Endothelial cell of umbilical vein (primary cell): ENCODE measurements at regions not wholly inside any gene's neighbourhood (a gene's known extent, or its start where the extent isn't known, plus 50 kb on each side); places are given as distances from the start of the nearest gene placed in this dataset.

Experiments
- BruUV-seq: library from RNA; stranded (reverse); fragments of 400-500 nt; replicated peaks from 2 replicates; lab custom pipeline; 2021; lab: Mats Ljungman, UMichigan
- CTCF ChIA-PET: fragments of 300-600, 350-600 bp; sonication (Branson Sonifier 250); formaldehyde crosslinking; loops from one replicate; lab custom pipeline; 2021; ENCODE audit warnings: antibody characterized with exemption, inconsistent platforms; lab: Charles Lee
- POLR2A ChIA-PET: fragments of 300-600, 350-600 bp; sonication (Branson Sonifier 250); formaldehyde crosslinking; loops from one replicate; lab custom pipeline; 2021; ENCODE audit warnings: antibody characterized with exemption, inconsistent platforms; lab: Charles Lee
- DNase-seq: peaks from one replicate; pipeline ENCODE4 v3.0.0-alpha.2; 2011; ENCODE audit warnings: low read depth, low spot score
- FAIRE-seq: peaks from 2 replicates; lab custom pipeline; 2011; peaks lifted over from hg19 to GRCh38; lab: Jason Lieb, UNC
- H2AFZ ChIP-seq: 2 replicates; pipeline ENCODE4 v1.6.0; 2012; ENCODE audit warnings: low read depth, low read length, control low read depth, inconsistent platforms
- H3K27ac ChIP-seq: 2 replicates; pipeline ENCODE4 v1.5.1; 2011; ENCODE audit warnings: low read depth, mild to moderate bottlenecking, control low read depth, low read length, moderate library complexity; ENCODE audit not compliant: insufficient read depth
- H3K27me3 ChIP-seq, 2 experiments: 2 replicates each; pipeline versions ENCODE4 v1.6.0 to v1.6.1; 2011; ENCODE audit warnings: low read length in 2 of 2, mixed read lengths in 1 of 2; ENCODE audit not compliant: control insufficient read depth in 2 of 2, insufficient read depth in 2 of 2
- H3K36me3 ChIP-seq, 2 experiments: 2 replicates in 1 of 2; 3 replicates in 1 of 2; pipeline ENCODE4 v1.5.1; 2011; ENCODE audit warnings: low read length in 2 of 2, mild to moderate bottlenecking in 1 of 2, moderate library complexity in 1 of 2; ENCODE audit not compliant: control insufficient read depth in 2 of 2, insufficient read depth in 2 of 2; ENCODE audit errors: extremely low read depth in 1 of 2
- H3K4me1 ChIP-seq: 3 replicates; pipeline ENCODE4 v1.5.1; 2011; ENCODE audit warnings: mild to moderate bottlenecking, low read length; ENCODE audit not compliant: control insufficient read depth, insufficient read depth; ENCODE audit errors: extremely low read depth
- H3K4me2 ChIP-seq: 2 replicates; pipeline ENCODE4 v1.6.1; 2011; ENCODE audit warnings: low read length, control low read depth, mixed read lengths; ENCODE audit not compliant: insufficient read depth
- H3K4me3 ChIP-seq, 3 experiments: fragments of 200-600 bp in 1 of 3; sonication (generic), shearing (Covaris generic) in 1 of 3; replicated peaks in 1 of 3; 2 replicates each; pipeline ENCODE4 v1.5.1; 2011 to 2016; ENCODE audit warnings: control low read depth in 3 of 3, low read length in 3 of 3, mild to moderate bottlenecking in 2 of 3, inconsistent platforms in 1 of 3, low read depth in 1 of 3, moderate library complexity in 1 of 3; ENCODE audit not compliant: insufficient read depth in 1 of 3
- H3K79me2 ChIP-seq: 2 replicates; pipeline ENCODE4 v1.6.0; 2012; ENCODE audit warnings: low read length, inconsistent platforms; ENCODE audit not compliant: control insufficient read depth, insufficient read depth
- H3K9ac ChIP-seq: replicated peaks from 2 replicates; pipeline ENCODE3; 2011; ENCODE audit warnings: low read length, control low read depth; ENCODE audit not compliant: insufficient read depth; ENCODE audit errors: extremely low read depth
- H3K9me1 ChIP-seq: replicated peaks from 3 replicates; pipeline ENCODE4 v1.6.0; 2011; ENCODE audit warnings: mild to moderate bottlenecking, low read length; ENCODE audit not compliant: control insufficient read depth, insufficient read depth; ENCODE audit errors: extremely low read depth
- H3K9me3 ChIP-seq: replicated peaks from 2 replicates; pipeline ENCODE4 v1.5.1; 2012; ENCODE audit warnings: low read length, inconsistent platforms; ENCODE audit not compliant: control insufficient read depth, insufficient read depth
- H4K20me1 ChIP-seq: replicated peaks from 2 replicates; pipeline ENCODE3; 2011; ENCODE audit warnings: mild to moderate bottlenecking, low read length; ENCODE audit not compliant: control insufficient read depth, insufficient read depth; ENCODE audit errors: extremely low read depth
- CTCF ChIP-seq, 2 donors: IDR thresholded peaks; 1 replicate in 1 of 2; 2 replicates in 1 of 2; pipeline ENCODE4 v1.5.1; 2011; ENCODE audit warnings: low read length in 2 of 2, mild to moderate bottlenecking in 2 of 2, moderate library complexity in 2 of 2, control low read depth in 1 of 2, inconsistent platforms in 1 of 2, low read depth in 1 of 2; ENCODE audit not compliant: insufficient read depth in 1 of 2; ENCODE audit errors: extremely low read depth in 1 of 2
- EZH2 ChIP-seq: IDR thresholded peaks from 2 replicates; pipeline ENCODE4 v1.6.1; 2012; ENCODE audit warnings: borderline replicate concordance, low read depth, mild to moderate bottlenecking, moderate library complexity, low read length, inconsistent platforms; ENCODE audit not compliant: severe bottlenecking
- FOS ChIP-seq: IDR thresholded peaks from 2 replicates; pipeline ENCODE4 v1.6.1; 2011; ENCODE audit warnings: mild to moderate bottlenecking, low read length, moderate library complexity, borderline replicate concordance; ENCODE audit not compliant: insufficient read depth
- GATA2 ChIP-seq: IDR thresholded peaks from 2 replicates; pipeline ENCODE4 v1.7.0; 2011; ENCODE audit warnings: low read depth, mild to moderate bottlenecking, moderate library complexity, mixed read lengths, low read length; ENCODE audit not compliant: insufficient read length, insufficient read depth
- JUN ChIP-seq: IDR thresholded peaks from 2 replicates; pipeline ENCODE4 v1.6.1; 2011; ENCODE audit warnings: borderline replicate concordance, low read depth; ENCODE audit not compliant: insufficient read length, insufficient read depth
- MAX ChIP-seq: IDR thresholded peaks from 2 replicates; pipeline ENCODE4 v1.6.1; 2011; ENCODE audit not compliant: insufficient read depth, insufficient read length
- MYC ChIP-seq: IDR thresholded peaks from one replicate; pipeline ENCODE4 v1.6.1; 2011; ENCODE audit warnings: mild to moderate bottlenecking, low read depth, low read length
- POLR2A ChIP-seq: IDR thresholded peaks from 2 replicates; pipeline ENCODE4 v1.6.1; 2012; ENCODE audit warnings: low read depth, mild to moderate bottlenecking, control low read depth, low read length
- POLR2AphosphoS5 ChIP-seq: IDR thresholded peaks from 2 replicates; pipeline ENCODE4 v1.6.1; 2012; ENCODE audit warnings: low read depth, mild to moderate bottlenecking, control low read depth, low read length, moderate library complexity; ENCODE audit not compliant: insufficient read depth
- dilution Hi-C: fragments of 300-500 bp; cut with MboI; formaldehyde crosslinking; loops from one replicate; pipeline ENCODE4 v1.15.0; 2019; ENCODE audit warnings: low sequenced_read_pairs; ENCODE audit not compliant: extremely low pct_ligation_motif_present
- intact Hi-C: fragments of 100-400 bp; cut with micrococcal nuclease; formaldehyde crosslinking; loops from one replicate; pipeline ENCODE4 v1.10.0; 2022

GRCh38 chr16:49130397-49130796 is 151.2 kb downstream of the CBLN1 start:
- H3K27me3 ChIP-seq: no peaks in the 10 kb centered on the region
- TF ChIP-seq POLR2AphosphoS5: no peak
- no peak for TF ChIP-seq FOS
- no peak for TF ChIP-seq CTCF (IDR thresholded peaks at IDR 0.05; ENCODE audit: extremely low read depth in 1 of 2, insufficient read depth in 1 of 2, low read depth in 1 of 2, low read length in 2 of 2)
- no peak for TF ChIP-seq GATA2
- TF ChIP-seq EZH2: no peak
- TF ChIP-seq MYC: no peak
- TF ChIP-seq MAX: no peak
- TF ChIP-seq JUN: no peak
- no peak for TF ChIP-seq POLR2A
- no peak overlapping the region for H3K4me2 ChIP-seq
- FAIRE-seq: no peak
- H2AFZ ChIP-seq: no peak overlapping the region
- no peak overlapping the region for H3K9ac ChIP-seq
- dilution Hi-C loops: no loop called here
- no peaks in the 10 kb centered on the region for H3K4me1 ChIP-seq
- H3K4me3 ChIP-seq: no peak overlapping the region
- H3K79me2 ChIP-seq: no peaks in the 10 kb centered on the region
- intact Hi-C loops: no loop called here
- CTCF ChIA-PET: no interaction called here
- DNase-seq: no peak
- BruUV-seq: no TSS peak
- no peaks in the 10 kb centered on the region for H4K20me1 ChIP-seq
- no peaks in the 10 kb centered on the region for H3K9me1 ChIP-seq
- POLR2A ChIA-PET: no interaction called here
- H3K27ac ChIP-seq: no peak overlapping the region
- H3K9me3 ChIP-seq: no peaks in the 10 kb centered on the region
- no peaks in the 10 kb centered on the region for H3K36me3 ChIP-seq
